ENCODE measurements at regions not wholly inside any gene's neighbourhood (a gene's known extent, or its start where the extent isn't known, plus 50 kb on each side); places are given as distances from the start of the nearest gene placed in this dataset.

DNA sequence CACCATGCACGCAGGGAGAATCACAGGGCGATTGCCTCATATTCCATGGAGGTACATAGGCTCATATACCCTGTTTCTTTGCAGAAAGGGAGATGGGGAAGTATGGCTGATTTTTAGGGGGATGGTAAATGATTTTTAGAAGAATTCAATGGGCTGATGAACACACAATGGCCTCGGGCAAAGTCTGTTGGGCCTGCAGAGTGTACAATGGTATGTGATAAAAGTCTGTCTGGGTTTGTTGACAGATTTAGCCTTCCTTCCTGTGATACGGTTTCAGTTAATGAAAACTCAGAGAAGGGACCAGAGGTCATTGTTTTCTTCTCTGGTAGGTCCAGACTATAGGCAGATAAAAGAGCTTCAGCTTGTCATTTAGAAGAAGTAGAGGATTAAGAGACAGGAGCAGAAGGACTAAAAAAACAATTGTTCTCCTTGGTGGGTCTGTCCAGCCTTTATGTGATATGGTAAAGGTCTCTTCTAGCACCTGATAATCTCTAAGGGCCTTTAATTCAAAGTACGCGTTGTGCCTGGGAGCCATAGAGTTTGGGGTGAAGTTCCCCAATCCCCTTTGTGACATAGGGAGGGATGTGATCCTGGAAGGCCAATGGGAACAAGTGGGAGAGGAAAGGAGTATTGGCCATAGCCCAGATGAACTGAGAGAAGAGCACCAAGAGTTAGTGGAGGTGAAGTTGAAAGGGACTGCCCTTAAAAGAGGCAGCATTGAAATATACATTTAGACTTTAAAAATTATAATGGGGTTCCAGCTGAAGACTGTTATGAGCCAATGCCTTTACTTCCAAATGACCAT, 107.5 kb upstream of the SERPINE2 start:
- DNase-seq (no peak), ATAC-seq (peak in 4 of 8 donors; percentile 32 to 52 (median 38))
- Histone ChIP-seq H3K4me1 (peaks cover 0 to 19% (median 4%) of the 10 kb centered on the region in 9 donors), H3K9me3 (no peaks in the 10 kb centered on the region), H3K27me3 (no peaks in the 10 kb centered on the region), H3K36me3 (no peaks in the 10 kb centered on the region), H3K4me3 (no peak overlapping the region), H3K27ac (peak overlapping the region in 6 of 10 donors; percentile 32 to 64 (median 48))
- 58 to 66% methylated on average over 6 of the region's 6 CpGs for WGBS, 2 donors
- no peak for TF ChIP-seq CTCF (IDR thresholded peaks at IDR 0.05)
- intact Hi-C loops (cut with DNase I): loop anchor here in 1 of 10 donors (10.0 kb wide), 1 partner anchor 102 kb away; no protein-coding TSS in a partner anchor

DNA sequence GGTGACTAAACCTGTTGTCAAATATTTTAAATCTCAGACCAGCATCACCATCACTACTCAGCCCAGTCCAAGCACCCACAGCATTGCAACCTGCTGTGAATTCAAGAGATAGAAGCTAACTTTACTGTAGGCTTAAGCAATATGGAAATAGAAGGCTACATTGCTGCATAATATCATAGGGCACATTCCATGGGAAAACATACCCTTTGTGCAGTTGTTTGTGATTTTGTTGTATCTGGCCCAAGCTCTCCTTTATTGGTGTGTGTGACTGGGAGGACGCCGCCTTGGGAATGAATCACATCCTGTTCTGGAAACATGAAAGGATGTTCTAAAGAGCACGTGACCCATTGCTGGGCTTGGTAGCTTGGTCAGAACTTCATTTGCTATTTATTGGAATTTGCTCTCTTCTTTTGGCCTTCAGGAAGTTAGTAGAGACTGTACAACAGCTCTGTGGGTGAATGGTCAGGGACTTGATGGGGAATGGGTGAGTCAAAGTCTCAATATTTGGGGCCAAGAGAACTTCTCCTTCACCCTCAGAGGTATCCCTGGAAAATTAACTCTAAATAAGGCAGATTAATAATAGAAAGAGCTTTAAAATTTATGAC, 106.8 kb upstream of the SERPINE2 start:
- WGBS, 2 donors: 51 to 58% methylated on average over 3 of the region's 3 CpGs
- Histone ChIP-seq H3K4me1 (peaks cover 0 to 19% (median 4%) of the 10 kb centered on the region in 9 donors), H3K27me3 (peaks cover 0 to 2% (median 0%) of the 10 kb centered on the region in 7 donors), H3K36me3 (no peaks in the 10 kb centered on the region), H3K27ac (peak overlapping the region in 6 of 10 donors; percentile 32 to 64 (median 48)), H3K4me3 (no peak overlapping the region), H3K9me3 (no peaks in the 10 kb centered on the region)
- peak in 1 of 2 donors; percentile 44 for DNase-seq
- TF ChIP-seq CTCF (IDR thresholded peaks at IDR 0.05): no peak
- intact Hi-C loops (cut with DNase I): loop anchor here in 1 of 10 donors (10.0 kb wide), 1 partner anchor 101 kb away; no protein-coding TSS in a partner anchor
- peak in 6 of 8 donors; percentile 75 to 90 (median 83) for ATAC-seq

DNA sequence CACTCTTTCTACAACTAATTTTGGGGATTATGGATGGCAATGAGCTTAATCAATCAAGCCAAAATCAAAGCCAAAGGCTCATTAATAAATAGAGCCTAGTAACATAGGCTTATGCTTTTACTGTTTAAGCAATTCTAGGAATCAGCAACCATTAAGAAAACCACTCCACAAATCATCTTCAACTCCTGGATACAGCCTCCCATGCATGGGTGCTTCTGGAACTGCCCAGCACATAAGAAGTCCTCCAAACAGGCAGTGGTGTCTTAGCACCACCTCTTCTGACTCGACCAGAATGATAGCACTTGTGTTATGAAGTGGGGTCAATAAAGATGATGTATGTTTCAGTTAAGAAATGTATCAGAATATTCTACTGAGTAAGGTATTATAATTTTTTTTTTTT, 104.4 kb upstream of the SERPINE2 start:
- no peak for DNase-seq
- Histone ChIP-seq H3K27ac (no peak overlapping the region), H3K36me3 (no peaks in the 10 kb centered on the region), H3K27me3 (peaks cover 0 to 3% (median 0%) of the 10 kb centered on the region in 7 donors), H3K4me1 (peaks cover 0 to 19% (median 4%) of the 10 kb centered on the region in 9 donors), H3K4me3 (no peak overlapping the region), H3K9me3 (no peaks in the 10 kb centered on the region)
- ATAC-seq: no peak
- WGBS, 2 donors: 59 to 60% methylated on average over 1 of the region's 1 CpG
- no peak for TF ChIP-seq CTCF (IDR thresholded peaks at IDR 0.05)
- intact Hi-C loops (cut with DNase I): loop anchor here in 2 of 10 donors (5.0 to 10.0 kb wide), 2 partner anchors 99 to 151 kb away; no protein-coding TSS in a partner anchor
